Large intestine (tissue), 3 donors: ENCODE measurements at regions not wholly inside any gene's neighbourhood (a gene's known extent, or its start where the extent isn't known, plus 50 kb on each side); places are given as distances from the start of the nearest gene placed in this dataset.
A peak's percentile ranks its signal among the peaks of the same experiment; 100 is the strongest.

Experiments
- DNase-seq, 2 donors: peaks; one replicate each; pipeline versions ENCODE4 v3.0.0 to v3.0.0-alpha.2; 2013
- H3K27ac ChIP-seq: one replicate; pipeline ENCODE4 v1.5.1; 2013; ENCODE audit warnings: low read length
- H3K27me3 ChIP-seq: 2 replicates; pipeline ENCODE4 v1.6.1; 2013; ENCODE audit warnings: low read length; ENCODE audit not compliant: control insufficient read depth, insufficient read depth
- H3K36me3 ChIP-seq: 2 replicates; pipeline ENCODE4 v1.6.1; 2013; ENCODE audit warnings: low read length; ENCODE audit not compliant: control insufficient read depth, insufficient read depth
- H3K4me1 ChIP-seq: one replicate; pipeline ENCODE4 v1.6.1; 2013; ENCODE audit warnings: low read length; ENCODE audit not compliant: control insufficient read depth, insufficient read depth
- H3K4me3 ChIP-seq: one replicate; pipeline ENCODE4 v1.5.1; 2013; ENCODE audit warnings: low read length
- H3K9me3 ChIP-seq: one replicate; pipeline ENCODE4 v1.6.1; 2013; ENCODE audit warnings: mild to moderate bottlenecking, low read depth, low read length, moderate library complexity; ENCODE audit not compliant: control insufficient read depth
- WGBS: methylation state at CpG from one replicate; pipeline ENCODE4 v1.1.5; 2013; ENCODE audit warnings: low lambda C conversion rate; ENCODE audit not compliant: insufficient coverage; 5-methylcytosine and 5-hydroxymethylcytosine counted together

- Histone ChIP-seq H3K4me1 (no peaks in the 10 kb centered on the region), H3K36me3 (no peaks in the 10 kb centered on the region)
- WGBS, result no CpG with 5 or more reads among the region's 8 CpGs
These were observed 245.6 kb downstream of the RRAGC start for GRCh38 chr1:38613996-38614395.

DNA sequence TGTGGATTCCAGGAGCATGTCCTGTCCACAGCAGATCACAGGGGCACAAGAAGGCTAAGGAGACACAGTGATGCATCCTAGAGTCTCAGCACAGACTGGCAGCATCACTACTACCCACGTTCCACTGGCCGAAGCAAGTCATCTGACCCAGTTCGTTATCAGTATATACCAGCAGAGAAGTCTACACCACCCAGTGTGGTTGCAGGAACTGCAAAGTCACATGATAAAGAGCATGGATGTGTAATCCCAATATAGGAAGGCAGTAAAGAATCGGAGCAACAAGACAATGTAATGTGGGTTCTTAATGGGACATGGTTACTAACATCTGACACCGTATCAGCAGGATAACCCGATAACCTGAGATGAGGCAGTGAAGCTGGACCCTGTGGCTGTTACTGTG lies 246.6 kb downstream of the RRAGC start:
- no peaks in the 10 kb centered on the region for H3K4me1 ChIP-seq
- H3K36me3 ChIP-seq, result no peaks in the 10 kb centered on the region
- H3K27ac ChIP-seq, result no peak overlapping the region
- H3K4me3 ChIP-seq, result no peak overlapping the region
- no peaks in the 10 kb centered on the region for H3K27me3 ChIP-seq
- no peaks in the 10 kb centered on the region for H3K9me3 ChIP-seq
- DNase-seq, result no peak
- no CpG with 5 or more reads among the region's 6 CpGs for WGBS

More at GRCh38 chr1:38613996-38614395, 245.6 kb downstream of the RRAGC start:
- no peaks in the 10 kb centered on the region for H3K9me3 ChIP-seq
- DNase-seq, result peak; percentile 15 to 28
- H3K27ac ChIP-seq, result no peak overlapping the region
- no peaks in the 10 kb centered on the region for H3K27me3 ChIP-seq
- H3K4me3 ChIP-seq, result no peak overlapping the region

GRCh38 chr1:38611664-38612211 lies 247.8 kb downstream of the RRAGC start:
- Histone ChIP-seq H3K27me3 (no peaks in the 10 kb centered on the region), H3K27ac (no peak overlapping the region), H3K36me3 (no peaks in the 10 kb centered on the region), H3K4me3 (no peak overlapping the region), H3K4me1 (no peaks in the 10 kb centered on the region), H3K9me3 (no peaks in the 10 kb centered on the region)
- DNase-seq, result no peak
- no CpG with 5 or more reads among the region's 7 CpGs for WGBS

- Histone ChIP-seq H3K27ac (no peak overlapping the region), H3K36me3 (no peaks in the 10 kb centered on the region), H3K9me3 (no peaks in the 10 kb centered on the region), H3K4me1 (no peaks in the 10 kb centered on the region), H3K4me3 (no peak overlapping the region), H3K27me3 (no peaks in the 10 kb centered on the region)
- 83% methylated on average over 1 of the region's 20 CpGs for WGBS
- no peak for DNase-seq
These were observed 250.2 kb downstream of the RRAGC start for GRCh38 chr1:38609166-38610025.

- Histone ChIP-seq H3K36me3 (no peaks in the 10 kb centered on the region), H3K27me3 (no peaks in the 10 kb centered on the region), H3K4me1 (no peaks in the 10 kb centered on the region), H3K27ac (no peak overlapping the region), H3K4me3 (no peak overlapping the region), H3K9me3 (no peaks in the 10 kb centered on the region)
- DNase-seq, result no peak
- WGBS, result 83% methylated on average over 1 of the region's 17 CpGs
These were observed 251.2 kb downstream of the RRAGC start for GRCh38 chr1:38608202-38608864.

- no peak for DNase-seq
- Histone ChIP-seq H3K36me3 (no peaks in the 10 kb centered on the region), H3K9me3 (no peaks in the 10 kb centered on the region), H3K4me3 (no peak overlapping the region), H3K4me1 (no peaks in the 10 kb centered on the region), H3K27me3 (no peaks in the 10 kb centered on the region), H3K27ac (no peak overlapping the region)
- WGBS, result 67% methylated on average over 1 of the region's 8 CpGs
These were observed 252.0 kb downstream of the RRAGC start for GRCh38 chr1:38607526-38607925.

DNA sequence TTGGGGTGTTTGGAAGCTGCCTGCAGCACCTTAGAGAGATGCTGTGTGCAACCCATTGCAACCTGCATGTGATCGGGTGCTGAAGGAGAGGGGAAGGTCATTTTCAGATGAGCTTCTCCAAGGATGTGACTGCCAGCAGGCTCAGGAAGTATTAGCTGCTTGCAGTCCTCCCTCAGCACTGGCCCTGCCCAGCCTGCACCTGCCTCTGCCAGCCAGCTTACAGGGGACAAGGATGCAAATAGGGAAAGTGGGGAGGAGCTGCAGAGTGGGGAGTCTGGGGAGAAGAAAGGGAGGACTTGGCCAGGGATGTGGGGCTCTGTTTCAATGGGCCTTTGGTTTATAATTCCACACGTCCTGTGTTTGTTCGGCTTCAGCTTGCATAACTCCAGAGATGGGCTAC lies 254.5 kb downstream of the RRAGC start:
- H3K27ac ChIP-seq, result no peak overlapping the region
- no peaks in the 10 kb centered on the region for H3K27me3 ChIP-seq
- H3K36me3 ChIP-seq, result no peaks in the 10 kb centered on the region
- no CpG with 5 or more reads among the region's 3 CpGs for WGBS
- H3K4me3 ChIP-seq, result no peak overlapping the region
- H3K4me1 ChIP-seq, result no peaks in the 10 kb centered on the region
- DNase-seq, result no peak
- no peaks in the 10 kb centered on the region for H3K9me3 ChIP-seq

DNA sequence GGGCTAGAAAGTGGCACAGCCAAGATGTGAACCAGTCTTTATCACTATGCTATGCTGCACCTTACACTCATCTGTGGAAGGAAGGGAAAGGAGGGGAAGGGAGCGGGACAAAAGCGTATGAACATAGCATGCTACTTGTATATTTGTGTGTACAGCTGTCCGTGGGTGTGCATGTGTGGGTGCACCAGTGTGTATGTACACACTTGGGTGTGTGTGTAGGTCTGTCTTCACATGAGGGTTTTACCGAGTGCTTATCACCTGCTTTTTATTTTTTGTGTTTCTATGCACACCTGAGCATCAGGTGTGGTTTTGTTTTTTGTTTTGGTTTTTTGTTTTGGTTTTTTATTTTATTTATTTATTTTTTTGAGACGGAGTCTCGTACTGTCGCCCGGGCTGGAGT lies 255.7 kb downstream of the RRAGC start:
- DNase-seq, result no peak
- Histone ChIP-seq H3K27me3 (no peaks in the 10 kb centered on the region), H3K27ac (no peak overlapping the region), H3K4me1 (no peaks in the 10 kb centered on the region), H3K36me3 (no peaks in the 10 kb centered on the region), H3K4me3 (no peak overlapping the region), H3K9me3 (no peaks in the 10 kb centered on the region)
- whole genome bisulfite sequencing, result 71% methylated on average over 6 of the region's 8 CpGs

DNA sequence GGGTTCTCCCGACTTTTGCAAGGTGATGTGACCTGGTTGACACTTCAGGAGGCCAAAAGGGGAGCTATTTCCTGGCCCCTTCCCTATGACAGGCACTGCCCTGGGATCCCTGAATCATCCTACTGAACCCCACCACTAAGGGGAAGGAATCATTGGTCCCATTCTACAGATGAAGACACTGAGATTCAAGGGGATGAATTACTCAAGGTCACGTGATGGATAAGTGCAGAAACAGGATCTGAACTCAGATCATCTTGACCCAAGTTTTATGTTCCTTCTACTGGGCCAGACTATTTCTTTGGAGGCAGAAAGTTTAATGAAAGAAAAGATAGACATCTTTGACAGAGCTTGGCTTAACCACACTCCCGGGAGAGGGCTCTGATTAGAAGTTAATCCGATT lies 258.7 kb downstream of the RRAGC start:
- H3K36me3 ChIP-seq, result no peaks in the 10 kb centered on the region
- H3K27ac ChIP-seq, result no peak overlapping the region
- no peaks in the 10 kb centered on the region for H3K4me1 ChIP-seq
- 93% methylated on average over 2 of the region's 4 CpGs for WGBS
- H3K27me3 ChIP-seq, result no peaks in the 10 kb centered on the region
- H3K9me3 ChIP-seq, result no peaks in the 10 kb centered on the region
- DNase-seq, result no peak
- no peak overlapping the region for H3K4me3 ChIP-seq

DNA sequence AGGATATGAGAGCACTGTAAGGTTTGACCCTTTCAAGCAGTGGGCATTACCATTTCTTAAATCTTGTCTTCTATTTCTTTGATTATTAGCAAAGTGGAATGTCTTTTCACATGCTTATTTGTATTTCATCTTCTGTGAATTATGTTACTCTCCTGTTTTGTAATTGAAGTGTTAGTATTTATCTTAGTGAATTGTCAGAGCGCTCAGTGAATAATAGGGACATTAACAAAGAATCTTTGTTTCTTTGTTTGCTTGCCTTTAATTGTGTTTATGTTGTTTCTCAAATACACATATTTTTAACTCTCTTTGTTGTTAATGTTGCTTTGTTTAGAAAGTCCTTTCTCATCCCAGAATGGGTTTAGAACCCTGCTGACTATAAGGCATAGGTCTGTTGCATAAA lies 259.3 kb downstream of the RRAGC start:
- Histone ChIP-seq H3K9me3 (no peaks in the 10 kb centered on the region), H3K27ac (no peak overlapping the region), H3K27me3 (no peaks in the 10 kb centered on the region), H3K4me3 (no peak overlapping the region), H3K36me3 (no peaks in the 10 kb centered on the region), H3K4me1 (no peaks in the 10 kb centered on the region)
- DNase-seq, result no peak
- 83% methylated on average over 1 of the region's 1 CpG for WGBS
